Smooth muscle cell of the brain vasculature (primary cell): ENCODE measurements at regions not wholly inside any gene's neighbourhood (a gene's known extent, or its start where the extent isn't known, plus 50 kb on each side); places are given as distances from the start of the nearest gene placed in this dataset.
"Not testable (repeated sequence)": the region's sequence is repeated elsewhere in the genome, so short reads cannot be mapped to it uniquely, and the experiment has no call there.

Experiments used
- DNase-seq: peaks from one replicate; pipeline ENCODE4 v3.0.0-alpha.2; 2012; ENCODE audit warnings: low read depth, low spot score

DNA sequence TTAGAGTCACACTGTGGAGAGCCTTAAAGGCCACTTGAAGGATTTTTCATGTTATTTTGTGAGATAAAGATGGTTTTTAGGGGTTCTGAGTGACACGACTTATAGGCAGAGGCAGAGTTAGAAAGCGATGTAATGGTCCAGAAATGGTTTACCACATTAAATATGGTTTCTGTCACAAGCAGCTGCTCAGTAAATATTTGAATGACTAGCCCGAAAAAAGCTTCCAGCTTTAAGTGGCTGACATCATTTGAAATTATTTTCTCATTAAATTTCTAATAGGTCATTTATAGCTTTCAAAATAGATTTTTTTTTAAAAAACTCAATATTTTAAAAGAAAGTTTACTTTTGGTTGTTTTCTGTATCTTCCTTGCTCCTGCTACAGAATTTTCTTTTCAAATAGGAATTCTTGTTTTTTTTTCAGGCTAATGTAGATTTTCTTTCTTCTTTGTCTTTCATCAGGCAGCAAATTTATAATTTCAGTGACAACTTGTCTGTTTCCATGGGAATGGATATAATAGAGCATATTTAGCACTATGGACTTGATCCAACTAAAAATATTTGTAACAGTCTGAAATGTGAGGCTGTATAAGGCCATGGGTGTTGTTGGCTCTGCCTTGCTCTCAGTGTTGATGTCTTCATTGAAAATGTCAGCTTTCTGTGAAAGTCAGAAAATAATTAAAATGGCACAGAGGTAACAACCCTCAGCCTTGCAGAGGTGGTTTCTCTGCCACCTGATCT is 700.0 kb downstream of the TMTC2 start:
- no peak for DNase-seq

GRCh38 chr12:83378186-83378727 is 691.6 kb downstream of the TMTC2 start:
- no peak for DNase-seq

GRCh38 chr12:83365317-83365716 is 678.6 kb downstream of the TMTC2 start:
- DNase-seq: no peak

GRCh38 chr12:83361475-83361874 is 674.8 kb downstream of the TMTC2 start:
- no peak for DNase-seq

DNA sequence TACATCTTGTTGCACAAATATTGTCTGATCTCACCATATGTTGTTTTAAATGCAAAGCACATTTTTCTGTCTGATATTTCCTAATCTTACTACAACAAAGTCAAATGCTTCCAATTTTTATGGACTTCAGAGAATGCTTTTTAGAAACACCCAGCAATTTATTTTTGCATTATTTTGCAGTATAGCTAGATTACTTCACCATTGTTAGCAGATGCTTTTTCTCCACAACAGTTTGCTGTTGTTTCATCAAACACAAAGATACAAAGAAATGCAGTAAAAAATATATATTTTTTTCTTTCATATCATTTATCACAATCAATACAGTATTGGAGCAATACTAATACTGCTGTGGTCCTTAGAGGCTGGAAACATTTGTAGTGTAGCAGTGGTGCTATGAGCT is 674.4 kb downstream of the TMTC2 start:
- DNase-seq: no peak

GRCh38 chr12:83349907-83350611 is 663.4 kb downstream of the TMTC2 start:
- DNase-seq: no peak

DNA sequence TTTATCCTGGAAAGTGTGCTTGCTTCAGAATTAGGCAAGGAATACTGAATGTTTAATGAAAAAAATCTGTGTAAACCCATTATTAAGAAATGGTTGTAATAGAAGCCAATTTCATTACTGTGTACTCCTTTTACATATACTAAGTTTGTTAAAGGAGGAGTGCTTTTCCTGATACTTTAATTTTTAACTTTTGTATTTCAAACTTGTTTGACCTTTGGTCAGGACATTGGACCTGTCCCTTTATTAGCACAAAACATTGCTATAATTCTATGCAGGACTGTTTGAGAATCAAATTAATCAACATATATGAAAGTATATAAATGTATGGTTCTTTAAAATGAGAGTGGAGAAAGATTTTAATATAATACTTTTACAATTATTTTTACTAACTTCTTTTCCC is 659.6 kb downstream of the TMTC2 start:
- no peak for DNase-seq

DNA sequence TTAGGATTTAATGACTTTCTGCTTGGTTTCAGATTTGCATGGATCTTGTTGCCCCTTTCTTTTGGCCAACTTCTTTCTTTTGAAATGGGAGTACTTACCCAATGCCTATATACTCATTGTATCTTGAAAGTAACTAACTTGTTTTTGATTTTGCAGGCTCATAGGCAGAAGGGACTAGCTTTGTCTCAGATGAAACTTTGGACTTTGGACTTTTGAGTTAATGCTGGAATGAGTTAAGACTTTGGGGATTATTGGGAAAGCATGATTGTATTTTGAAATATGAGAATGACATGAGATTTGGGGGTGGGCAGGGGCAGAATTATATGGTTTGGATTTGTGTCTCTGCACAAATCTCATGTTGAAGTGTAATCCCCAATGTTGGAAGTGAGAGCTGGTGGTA is 657.1 kb downstream of the TMTC2 start:
- DNase-seq: no peak

- DNase-seq: no peak
Observed at GRCh38 chr12:83335748-83336147, 649.0 kb downstream of the TMTC2 start.

DNA sequence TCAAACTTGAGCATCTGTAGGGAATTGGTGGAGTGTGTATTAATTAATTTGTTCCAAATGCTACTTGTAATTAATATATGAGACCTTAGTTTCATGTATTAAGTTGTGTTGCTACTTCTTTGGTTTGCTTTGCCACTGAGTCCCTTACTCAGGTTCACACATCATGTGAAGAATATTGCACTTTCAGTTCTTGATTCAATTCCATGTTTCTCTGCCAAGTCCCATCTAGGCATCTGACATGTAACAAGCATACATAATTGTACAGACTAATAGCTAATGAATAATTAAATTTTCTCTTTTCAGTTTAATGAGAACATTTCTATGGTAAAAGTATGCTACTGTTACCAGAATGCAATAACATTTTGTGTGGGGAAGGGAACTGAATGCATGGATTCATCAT is 640.0 kb downstream of the TMTC2 start:
- DNase-seq: no peak

DNA sequence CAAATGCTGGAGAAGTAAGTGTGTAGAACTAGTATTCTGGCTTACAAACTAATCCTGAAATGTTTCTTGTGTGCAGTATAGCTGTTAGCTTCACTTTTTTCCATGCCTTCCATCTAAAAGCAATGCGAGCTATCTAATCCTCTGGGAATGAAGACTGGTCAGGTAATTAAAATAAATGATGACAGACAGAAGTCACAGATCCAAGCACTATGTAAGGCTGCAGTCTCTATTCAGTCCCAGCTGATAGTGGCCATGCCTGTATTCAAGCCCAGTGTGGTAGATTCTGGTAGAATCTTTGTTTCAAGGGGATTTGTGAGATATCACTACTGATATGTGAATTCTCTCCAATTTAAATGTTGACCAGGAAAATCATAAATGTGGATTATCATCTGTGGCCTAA is 637.2 kb downstream of the TMTC2 start:
- no peak for DNase-seq

DNA sequence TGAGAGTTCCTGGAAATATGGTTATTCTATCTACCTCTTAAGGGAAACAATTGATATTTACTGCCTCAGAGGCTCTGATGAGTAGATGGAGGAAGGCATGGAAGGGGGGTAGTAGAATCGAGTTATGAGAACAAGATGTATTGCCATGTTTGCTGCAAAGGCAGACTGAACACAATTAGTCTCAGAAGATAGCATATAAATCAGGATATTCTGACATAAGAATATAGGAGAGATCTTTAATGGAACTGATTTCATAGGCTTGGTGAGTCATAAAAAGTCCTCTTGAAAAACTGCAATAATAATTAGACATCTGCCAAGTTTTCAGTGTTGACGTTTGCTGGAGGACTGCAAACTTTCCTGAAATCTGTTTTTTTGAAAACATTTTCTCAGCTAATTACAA is 636.1 kb downstream of the TMTC2 start:
- DNase-seq: no peak

DNA sequence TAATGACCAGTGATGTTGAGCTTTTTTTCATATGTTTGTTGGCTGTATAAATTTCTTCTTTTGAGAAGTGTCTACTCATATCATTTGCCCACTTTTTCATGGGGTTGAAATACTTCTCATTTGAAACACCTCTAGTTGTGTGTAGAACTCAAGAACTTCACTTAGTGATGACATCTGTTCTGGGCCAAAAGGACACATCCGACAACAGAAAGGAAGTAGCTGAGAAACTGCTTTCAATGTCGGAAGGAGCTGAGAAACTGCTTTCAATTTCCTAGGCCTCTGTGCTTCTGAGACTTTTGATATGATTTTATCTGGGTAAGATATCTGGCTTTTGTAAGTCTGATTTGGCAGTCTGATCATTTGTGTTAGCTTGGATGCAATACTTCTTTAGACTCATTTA is 635.3 kb downstream of the TMTC2 start:
- DNase-seq: no peak

- DNase-seq: no peak
Observed at GRCh38 chr12:83320350-83320749, 633.6 kb downstream of the TMTC2 start.

DNA sequence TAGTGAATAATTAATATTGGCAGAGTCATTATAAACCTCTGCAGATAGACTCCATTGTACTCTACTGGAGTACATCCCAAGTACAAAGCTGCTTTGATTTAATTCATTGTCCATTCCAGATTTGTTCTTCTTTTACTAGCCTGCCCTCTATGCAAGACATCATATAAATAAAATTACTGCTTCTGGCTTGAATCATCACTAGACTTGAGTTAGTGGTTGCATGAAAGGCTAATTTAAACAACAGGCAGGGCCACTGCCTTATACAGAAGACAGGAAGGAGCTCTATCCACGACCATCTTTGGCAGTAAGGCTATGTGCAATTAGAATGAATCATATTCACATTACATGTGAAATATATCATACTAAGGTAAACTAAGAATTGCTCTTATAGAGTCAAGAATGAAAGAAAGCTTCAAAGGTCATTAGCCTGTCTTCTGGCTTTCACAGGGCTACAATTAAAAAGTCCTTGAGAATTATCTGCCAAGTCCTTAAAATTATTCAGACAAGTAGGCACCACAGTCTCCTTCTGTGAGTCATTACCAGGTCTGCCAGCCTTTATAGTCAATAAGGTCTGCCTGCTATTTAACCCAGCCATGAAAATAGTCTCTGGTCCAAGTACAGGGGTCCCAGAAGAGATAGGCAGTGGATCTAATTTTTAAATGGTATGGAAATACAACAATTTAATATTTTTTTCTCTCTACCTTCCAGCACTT is 631.8 kb downstream of the TMTC2 start:
- DNase-seq: no peak

DNA sequence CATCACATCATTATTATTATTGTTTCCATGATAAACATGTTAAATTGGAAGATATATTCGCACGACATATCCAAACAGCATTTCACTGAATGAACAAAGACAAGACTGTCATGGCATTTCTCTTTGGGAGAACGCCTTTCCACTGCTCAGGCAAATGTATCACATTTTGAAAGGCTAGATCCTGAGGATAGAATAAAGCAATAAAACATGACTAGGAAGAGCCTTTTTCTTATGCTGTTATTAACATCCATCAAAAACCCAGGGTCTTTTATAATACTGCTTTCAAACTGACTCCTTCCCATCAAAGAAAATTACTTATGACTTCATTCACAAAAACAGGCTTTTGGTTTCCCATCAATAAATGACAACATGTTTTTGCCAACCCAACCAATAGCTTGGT is 630.9 kb downstream of the TMTC2 start:
- no peak for DNase-seq

GRCh38 chr12:83313827-83314226 is 627.1 kb downstream of the TMTC2 start:
- DNase-seq: no peak

GRCh38 chr12:83313322-83313721 is 626.6 kb downstream of the TMTC2 start:
- no peak for DNase-seq

GRCh38 chr12:83276904-83277303 is 590.2 kb downstream of the TMTC2 start:
- no peak for DNase-seq

GRCh38 chr12:83271201-83271600 is 584.5 kb downstream of the TMTC2 start:
- no peak for DNase-seq

GRCh38 chr12:83265808-83266207 is 579.1 kb downstream of the TMTC2 start:
- no peak for DNase-seq

DNA sequence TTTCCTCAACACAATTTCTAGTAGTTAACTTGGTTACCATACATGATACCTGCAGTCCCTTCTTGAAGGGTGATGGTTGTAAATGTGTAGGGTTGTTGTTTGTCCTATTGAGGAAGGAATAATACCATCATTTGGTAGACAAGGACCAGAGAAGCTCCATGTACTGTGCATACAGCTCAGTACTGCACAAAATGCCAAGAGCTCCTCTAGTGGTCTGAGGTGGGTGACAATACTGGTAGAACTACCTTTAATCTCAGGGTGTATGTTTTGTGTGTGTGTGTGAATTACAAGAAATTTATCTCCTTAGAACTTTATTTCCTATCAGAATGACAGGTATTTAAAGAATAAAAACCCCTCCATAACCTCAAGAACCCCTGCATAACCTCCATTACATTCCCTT is 575.3 kb downstream of the TMTC2 start:
- DNase-seq: no peak

- not testable (repeated sequence) for DNase-seq
Observed at GRCh38 chr12:83260126-83260525, 573.4 kb downstream of the TMTC2 start.
